AG08396 (cell line): ENCODE measurements at regions not wholly inside any gene's neighbourhood (a gene's known extent, or its start where the extent isn't known, plus 50 kb on each side); places are given as distances from the start of the nearest gene placed in this dataset.
"Not testable (repeated sequence)": the region's sequence is repeated elsewhere in the genome, so short reads cannot be mapped to it uniquely, and the experiment has no call there.

Experiments used
- DNase-seq: peaks from one replicate; pipeline ENCODE4 v3.0.0; 2012; ENCODE audit warnings: low spot score, mixed read lengths

DNA sequence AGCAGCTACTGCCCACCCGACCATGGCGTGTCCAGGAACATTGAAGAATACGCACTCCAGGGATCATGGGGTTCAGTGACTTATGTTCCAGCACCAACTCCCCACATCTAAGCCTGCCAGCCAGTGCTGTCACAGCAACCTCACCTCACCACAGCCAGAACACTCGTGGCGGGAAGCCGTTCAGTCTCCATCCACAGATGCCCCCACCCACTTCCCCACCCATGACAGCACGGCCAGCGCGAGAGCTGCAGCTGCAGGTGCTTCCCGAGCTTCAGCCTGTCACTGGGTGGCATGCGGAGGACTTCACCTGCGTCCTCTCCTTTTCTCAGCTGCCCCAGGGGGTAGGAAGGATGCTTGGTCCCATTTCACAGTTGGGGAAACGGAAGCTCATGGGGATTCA lies 50.3 kb downstream of the RBFOX3 start:
- no peak for DNase-seq

DNA sequence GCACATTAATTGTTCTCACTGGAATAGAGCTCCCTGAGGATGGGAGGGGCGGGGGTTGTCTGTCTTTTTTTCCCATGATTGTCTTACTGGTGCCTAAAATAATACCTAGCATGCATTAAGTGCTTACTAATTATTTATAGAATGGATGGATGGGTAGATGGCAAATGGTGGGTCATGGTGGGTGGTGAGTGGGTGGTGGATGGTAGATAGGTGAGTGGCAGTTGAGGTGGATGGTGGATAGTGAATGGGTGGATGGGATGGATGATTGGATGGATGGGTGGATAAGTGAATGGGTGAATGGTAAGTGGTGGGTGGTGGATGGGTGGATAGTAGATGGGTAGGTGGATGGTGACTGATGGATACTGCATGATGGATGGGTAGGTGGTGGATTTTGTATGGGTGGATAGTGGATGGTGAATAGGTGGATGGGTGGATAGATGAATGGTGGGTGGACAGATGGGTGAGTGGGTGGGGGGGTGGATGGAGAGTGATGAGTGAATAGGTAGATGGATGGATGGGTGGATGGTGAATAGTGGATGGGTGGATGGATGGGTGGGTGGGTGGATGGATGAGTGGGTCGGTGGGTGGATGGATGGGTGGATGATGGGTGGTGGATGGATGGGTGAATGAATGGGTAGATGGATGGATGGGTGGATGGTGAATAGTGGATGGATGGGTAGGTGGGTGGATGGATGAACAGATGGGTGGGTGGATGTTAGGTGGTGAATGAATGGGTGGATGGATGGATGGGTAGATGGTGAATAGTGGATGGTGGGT lies 51.6 kb downstream of the RBFOX3 start:
- no peak for DNase-seq

DNA sequence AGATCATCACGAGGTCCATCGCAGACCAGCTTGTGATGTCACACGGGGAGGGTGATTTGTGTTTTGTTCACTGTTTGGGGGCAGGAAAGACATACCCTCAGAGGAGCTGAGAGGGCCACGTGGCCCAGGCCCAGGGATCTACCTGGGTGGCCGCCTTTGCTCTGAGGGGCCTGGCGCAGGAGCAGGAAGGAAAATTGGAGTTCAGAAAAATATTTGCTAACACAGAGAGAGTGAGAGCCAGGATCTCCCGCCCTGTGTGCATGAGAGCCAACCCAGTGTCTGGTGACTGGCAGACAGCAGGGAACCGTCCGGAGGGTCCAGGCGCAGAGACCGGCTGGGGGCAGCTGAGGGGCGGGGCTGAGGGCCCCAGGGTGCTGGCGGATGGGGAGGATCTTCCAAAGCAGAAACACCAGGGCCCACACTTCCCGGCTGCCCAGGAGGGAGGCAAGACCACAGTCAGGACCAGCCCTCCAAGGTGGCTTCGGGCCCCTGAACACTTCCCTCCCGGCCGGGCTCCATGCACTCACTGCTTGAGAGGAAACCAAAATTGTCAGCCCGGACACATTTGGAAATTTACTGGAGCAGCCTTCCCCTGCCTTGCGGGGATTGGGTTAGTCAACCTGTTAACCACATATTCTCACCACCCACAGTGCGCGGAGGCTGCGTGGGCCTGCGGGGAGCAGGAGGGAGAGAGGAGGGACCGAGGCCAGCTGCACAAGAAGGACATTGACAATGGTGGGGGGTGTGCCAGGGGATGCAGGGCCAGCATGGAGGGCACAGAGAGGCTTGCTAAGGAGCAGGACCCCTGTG lies 52.6 kb downstream of the RBFOX3 start:
- DNase-seq = no peak

DNA sequence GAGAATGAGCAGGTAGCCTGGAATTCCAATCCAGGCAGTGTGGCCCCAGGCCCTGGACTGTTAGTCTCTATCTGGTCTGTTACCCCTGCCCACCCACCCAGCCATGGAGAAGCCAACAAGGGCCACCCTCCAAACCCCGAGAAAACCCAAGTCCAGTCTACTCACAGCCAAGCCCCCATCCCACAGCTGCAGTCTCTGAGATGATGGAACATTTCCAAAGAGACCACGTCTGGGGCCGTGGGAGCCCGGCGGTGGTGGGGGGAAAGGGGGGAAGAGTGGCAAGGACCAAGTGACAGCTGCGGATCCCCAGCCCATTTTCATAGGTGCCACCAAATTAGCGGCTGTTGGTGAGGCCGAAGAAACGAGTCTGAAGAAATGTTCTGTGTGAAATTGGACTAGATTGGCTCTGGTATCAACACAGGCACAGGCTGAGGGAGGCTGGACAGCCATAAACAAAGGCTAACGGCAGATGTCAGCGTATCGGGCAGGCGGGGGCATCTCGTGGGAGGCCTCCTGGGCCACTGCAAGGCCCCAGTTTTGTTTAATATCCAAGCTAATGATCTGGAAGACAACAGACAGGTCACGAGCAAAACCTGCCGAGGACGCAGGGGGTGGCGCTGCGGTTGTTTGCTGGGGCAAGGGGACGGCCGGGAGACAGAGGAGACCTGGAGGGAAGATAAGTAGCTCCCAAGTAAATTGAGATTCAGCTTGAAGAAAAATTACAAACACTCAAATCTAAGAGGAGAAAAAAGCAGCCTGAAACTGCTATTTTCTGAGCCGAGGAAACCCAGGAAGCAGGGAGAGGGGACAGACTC lies 53.4 kb downstream of the RBFOX3 start:
- DNase-seq = no peak

DNA sequence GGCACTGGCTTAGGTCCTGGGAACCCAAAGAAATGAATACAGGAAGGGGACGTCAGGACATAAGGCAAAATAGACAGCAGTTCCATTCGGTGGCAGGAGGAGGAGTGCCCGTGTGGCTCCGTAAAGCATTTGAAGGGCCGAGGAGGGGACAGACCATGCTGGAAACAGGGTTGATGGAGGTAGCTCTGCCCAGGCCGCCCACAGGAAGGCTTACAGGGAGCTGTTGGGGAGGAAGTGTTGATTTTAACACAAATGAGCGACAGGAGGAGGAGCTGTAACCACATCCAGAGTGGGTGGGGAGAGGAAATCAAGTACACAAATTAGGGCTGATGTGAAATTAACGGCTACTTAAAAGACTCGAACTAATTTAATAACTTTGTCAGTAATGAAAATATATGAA lies 54.6 kb downstream of the RBFOX3 start:
- no peak for DNase-seq

DNA sequence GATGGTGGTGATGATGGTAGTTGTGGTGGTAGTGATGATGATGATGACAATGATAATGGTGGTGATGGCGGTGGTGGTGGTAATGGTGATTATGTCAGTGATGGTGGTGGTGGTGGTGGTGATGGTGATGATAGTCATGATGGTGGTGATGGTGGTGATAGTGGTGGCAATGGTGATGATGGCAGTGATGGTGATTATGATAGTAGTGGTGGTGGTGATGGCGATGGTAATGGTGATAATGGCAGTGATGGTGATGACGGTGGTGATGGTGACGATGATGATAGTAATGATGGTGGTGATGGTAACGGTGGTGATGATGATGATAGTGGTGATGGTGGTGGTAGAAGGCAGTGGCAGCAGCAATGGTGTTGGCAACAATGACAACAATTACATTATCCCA lies 55.3 kb downstream of the RBFOX3 start:
- DNase-seq = no peak

DNA sequence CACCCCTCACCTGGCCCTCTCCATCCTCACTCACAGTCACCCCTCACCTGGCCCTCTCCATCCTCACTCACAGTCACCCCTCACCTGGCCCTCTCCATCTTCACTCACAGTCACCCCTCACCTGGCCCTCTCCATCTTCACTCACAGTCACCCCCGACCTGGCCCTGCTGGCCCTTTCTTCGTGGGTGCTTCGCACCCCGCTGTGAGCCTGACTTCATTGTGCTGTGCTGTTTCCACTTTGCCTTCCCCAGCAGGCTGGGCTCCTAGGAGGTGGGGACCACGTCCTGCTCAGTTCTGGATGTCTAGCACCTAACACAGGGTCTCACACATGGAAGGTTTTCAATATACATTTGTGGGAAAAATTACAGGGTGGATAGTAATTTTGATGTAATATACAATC lies 56.5 kb downstream of the RBFOX3 start:
- not testable (repeated sequence) for DNase-seq

DNA sequence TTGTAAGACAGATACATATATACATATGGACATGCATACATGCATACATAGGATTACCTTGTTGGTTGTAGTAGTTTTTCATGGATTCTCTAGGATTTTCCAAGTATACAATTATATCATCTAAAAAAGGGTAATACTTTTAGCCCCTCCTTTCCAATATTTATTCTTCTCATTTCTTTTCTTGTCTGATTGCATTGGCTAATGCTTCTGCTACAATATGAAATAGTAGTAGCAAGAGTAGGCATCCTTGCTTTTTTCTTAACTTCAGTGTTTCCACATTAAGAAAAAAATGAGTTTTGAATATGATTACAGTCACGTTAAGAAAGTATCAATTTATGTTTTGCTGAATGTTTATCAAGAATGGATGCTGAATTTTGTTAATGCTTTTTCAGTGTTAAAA lies 58.0 kb downstream of the RBFOX3 start:
- DNase-seq = no peak

DNA sequence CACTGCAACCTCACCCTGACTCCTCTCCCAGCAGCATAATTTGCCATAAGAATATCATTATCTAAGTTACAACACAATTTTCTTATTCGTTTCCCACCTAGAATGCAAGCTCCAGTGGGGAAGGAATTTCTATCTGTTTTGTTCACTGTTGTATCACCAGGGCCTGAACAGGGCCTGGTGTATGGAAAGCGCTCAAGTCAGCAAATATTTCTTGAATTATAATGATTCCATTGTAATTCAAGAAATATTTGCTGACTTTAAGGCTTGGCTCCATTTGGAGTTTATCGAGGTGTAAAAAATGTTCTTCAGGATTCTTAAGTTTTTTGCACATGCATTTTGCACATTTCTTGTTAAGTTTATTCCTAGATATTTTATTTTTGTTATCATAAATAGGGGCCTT lies 58.4 kb downstream of the RBFOX3 start:
- DNase-seq = no peak

DNA sequence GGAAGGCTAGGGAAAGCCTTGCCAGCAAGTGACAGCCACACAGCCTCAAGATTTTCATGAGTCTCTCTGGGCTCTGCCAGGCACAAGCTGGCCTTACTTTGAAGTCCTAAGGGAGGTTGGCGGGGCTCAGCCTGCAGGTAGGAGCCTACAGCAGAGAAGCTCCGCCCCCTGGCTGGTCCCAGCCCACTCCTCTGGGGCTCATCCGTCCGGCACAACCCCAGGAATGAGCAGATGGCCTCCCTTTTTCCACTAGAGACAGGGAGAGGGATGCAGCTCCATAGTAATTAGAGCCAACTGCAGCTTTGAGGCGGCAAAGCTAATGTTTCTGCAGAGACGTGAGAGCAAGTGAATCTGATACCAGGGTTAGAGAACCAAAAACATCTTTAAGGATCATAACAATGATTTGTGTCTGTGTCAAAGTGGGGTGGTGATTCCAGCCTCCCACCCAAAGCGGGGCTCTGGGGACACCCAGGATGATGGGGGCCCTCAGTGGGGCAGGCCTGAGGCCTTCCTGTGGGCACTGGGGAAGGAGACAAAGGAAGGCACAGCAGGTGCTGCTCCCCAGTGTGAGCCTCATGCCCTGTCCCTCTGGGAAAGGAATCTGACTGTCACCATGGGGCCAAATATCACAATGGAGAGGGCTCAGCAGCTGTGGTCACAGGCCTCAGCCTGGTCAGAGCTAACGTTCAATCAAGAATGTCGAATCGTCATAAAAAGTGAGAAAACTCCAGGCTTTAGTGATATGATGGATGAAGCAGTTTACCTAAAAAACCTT lies 61.5 kb downstream of the RBFOX3 start:
- no peak for DNase-seq

DNA sequence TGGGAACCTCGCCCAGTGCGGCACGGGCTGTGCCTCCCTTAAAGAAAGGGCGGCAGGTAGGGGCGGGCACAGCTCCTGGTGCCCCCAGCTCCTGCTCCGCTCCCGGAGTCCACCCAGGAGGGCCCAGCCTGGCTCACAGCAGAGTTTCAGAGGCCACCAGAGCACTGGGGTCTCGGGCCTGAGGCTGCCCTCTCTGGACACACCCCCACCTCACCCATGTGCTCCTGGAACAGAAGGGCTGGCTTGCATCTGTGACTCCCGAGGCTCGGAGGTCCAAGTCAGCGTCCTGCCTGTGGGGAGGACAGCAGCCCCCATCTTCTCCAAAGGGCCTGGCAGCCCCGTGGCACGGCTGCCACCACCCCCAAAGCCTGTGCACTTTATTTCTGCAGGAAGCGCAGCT lies 62.7 kb downstream of the RBFOX3 start:
- DNase-seq = no peak

DNA sequence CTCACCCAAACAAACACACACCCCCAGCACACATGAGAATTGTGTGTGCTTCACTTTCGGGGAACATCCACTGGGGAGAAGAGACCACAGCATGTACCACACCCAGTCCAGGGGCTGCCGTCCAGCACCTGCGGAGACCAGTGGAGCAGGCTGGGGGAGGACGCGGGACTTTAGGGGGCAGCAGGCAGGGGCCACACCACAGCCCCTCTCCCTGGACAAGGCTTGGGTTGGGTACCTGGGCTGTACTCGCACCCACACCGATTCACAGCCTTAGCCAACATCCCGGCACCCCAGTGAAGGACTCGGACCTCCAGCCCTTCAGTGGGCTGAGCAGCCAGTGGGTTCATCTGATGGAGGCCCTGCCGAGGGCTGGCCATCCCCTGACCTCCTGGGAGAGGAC lies 63.3 kb downstream of the RBFOX3 start:
- no peak for DNase-seq

DNA sequence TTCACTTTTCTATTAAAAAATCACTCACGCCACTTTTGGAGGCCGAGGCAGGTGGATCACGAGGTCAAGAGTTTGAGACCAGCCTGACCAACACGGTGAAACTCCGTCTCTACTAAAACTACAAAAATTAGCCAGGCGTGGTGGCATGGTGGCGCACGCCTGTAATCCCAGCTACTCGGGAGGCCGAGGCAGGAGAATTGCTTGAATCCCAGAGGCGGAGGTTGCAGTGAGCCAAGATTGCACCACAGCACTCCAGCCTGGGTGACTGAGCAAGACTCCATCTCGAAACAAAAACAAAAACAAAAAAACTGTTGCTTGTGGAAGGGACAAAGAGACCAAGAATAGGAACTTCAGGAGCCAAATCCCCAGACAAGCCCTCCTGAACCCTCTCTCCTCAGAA lies 63.7 kb downstream of the RBFOX3 start:
- not testable (repeated sequence) for DNase-seq

DNA sequence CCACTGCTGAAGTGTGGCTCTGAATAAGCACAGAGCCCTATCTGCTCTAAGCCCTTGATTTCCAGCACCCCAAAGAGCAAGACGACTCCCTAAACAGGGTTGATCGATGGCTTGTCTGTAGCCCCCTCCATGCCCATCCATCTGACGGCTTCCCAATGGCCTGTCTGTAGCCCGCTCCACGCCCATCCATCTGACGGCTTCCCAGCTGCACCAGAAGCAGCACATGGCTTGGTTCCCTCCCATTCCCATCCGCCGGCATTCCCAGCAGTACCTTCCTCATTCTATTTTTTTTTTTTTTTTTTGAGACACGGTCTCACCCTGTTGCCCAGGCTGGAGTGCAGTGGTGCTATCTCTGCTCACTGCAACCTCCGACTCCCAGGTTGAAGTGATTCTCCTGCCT lies 64.5 kb downstream of the RBFOX3 start:
- no peak for DNase-seq

DNA sequence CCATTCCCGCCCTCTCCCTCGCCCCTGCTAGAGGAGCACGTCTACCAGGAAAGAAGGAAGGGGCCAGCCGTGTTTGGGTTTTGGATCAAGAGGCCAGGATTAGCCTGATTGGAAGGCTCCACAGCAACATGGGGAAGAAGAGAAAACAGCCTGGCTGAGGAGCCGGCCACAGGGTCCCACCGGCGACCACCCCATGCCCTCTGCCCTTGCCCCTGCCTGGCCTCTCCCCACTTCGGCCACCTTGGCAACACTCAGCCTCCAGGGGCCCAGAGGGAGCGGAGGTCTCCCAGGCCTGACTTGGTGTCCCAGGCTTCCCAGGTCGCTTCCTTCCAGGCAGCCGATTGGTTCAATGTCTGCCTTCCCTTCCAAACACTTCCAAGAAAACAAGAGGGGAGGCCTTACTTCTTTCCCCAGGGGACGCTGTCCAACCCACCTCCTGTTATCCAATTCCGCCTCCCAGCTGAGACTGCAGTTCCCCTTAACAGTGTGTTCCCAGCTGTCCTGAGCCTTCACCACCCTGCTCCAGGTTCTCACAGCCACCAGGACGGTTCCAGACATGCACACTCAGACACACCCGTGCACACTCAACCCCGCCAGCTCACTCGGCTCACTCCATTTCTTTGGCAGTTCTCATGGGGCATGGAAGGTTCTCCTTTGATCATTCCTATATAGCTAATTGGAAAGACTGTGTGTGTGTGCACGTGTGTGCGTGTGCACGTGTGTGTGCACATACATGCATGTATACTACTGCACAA lies 65.4 kb downstream of the RBFOX3 start:
- no peak for DNase-seq

DNA sequence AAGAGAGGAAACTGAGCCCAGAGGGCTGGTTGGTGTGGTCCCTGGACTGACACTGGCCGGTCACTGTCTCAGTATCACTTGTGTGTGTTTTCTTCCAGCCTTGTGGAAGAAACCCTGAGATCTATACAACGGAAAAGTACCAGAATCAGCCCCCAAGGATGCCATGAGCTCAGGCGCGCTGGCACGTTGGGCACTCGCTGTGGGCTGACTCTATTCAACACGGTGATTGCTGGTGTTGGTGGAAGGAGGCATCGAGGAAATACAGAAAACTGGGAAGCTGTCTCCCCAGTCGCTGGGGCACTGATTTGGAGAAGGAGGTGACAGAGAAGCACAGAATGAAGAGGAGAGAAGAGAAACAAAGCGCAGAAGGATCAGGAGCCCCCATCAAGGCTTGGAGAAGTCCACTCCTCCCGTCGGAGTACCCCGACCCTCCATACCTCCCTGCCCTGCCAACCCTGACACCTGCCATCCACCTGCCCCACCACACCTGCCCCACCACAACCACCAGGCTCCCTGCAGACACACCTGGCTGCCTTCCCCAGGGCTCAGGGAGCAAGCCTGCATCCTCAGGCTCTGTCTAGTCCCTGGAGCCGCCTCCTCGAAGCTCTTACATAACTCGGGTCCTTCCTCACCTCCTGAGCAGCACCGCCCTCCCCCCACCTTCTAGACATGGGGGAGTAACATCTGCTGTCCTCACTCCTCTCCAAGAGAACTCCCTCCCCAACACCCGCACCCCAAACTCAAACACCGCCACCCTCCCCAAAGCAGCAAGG lies 66.5 kb downstream of the RBFOX3 start:
- no peak for DNase-seq

DNA sequence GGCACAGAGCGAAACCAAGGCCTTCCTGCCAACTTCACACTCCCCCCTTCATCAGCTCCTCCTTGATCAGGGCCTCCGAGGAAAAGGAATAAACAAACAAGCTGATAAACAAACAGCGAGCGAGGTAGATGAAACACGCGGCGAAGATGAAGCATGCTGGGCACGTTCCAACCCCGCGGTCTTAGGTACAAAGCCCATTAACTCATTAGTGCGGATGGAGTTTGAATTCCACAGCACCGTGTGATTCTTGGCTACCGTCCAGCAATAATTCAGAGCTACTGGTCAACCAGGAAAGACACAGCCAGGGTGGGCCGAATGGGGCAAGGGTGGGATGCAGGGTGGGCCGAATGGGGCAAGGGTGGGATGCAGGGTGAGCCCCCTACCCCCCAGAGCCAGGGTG lies 67.3 kb downstream of the RBFOX3 start:
- DNase-seq = no peak

DNA sequence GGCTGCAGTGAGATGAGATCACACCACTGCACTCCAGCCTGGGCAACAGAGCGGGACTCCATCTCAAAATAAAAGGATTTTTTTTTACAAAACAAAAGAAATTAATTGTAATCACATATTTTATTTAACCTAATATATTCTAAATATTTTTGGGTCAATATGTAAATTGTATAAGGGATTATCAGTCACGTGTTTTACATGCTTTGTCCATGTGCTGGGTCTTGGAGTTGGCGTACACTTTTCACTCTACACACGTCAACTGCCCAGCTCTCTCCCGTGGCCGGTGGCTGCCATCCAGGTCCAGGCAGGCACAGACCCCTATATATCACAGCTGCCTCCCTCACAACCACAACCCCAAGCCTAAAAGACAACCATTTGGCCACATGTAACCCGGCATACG lies 68.1 kb downstream of the RBFOX3 start:
- no peak for DNase-seq

DNA sequence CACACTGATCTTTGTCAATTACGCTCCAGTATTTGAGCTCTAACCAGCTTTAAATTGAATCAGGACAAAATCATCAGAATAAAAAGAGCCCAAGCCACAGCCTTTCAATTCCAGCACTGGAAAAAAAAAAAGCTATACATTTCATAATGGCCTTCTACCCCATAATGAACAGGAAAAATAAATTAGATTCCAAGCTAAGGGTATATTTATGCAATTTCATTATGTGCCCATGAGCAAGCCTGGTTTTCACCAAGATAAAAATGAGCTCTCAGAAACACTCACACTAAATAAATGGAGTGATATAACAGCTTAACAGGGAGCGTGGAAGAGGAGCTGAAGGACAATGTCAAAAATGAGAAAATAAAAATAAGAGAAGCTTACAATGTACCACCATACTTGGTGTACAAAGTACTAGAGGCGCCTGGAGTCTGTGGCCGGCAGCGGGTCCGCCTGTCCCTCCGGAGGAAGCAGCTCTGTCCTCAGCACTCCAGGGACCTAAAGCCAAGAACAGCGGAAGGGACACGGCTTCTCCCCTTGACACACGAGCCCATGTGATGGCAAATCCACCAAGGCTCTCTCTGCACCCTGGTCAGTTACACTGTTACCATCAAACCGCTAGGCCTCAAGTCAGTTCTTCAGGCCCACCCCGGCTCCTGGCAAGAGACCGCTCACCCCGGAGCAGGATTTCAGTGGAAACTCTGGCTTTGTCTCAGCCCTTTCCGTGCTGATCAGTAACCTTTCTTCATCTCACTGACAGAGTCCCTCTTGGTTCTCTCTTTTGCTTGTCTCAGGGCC lies 69.6 kb downstream of the RBFOX3 start:
- no peak for DNase-seq
